Fibroblast of peridontal ligament (primary cell): ENCODE measurements at regions not wholly inside any gene's neighbourhood (a gene's known extent, or its start where the extent isn't known, plus 50 kb on each side); places are given as distances from the start of the nearest gene placed in this dataset.

Experiments
- DNase-seq: peaks from one replicate; pipeline ENCODE4 v3.0.0-alpha.2; 2010; ENCODE audit errors: extremely low read depth

GRCh38 chr14:76664790-76665189 is 96.5 kb upstream of the VASH1 start:
- DNase-seq = no peak

DNA sequence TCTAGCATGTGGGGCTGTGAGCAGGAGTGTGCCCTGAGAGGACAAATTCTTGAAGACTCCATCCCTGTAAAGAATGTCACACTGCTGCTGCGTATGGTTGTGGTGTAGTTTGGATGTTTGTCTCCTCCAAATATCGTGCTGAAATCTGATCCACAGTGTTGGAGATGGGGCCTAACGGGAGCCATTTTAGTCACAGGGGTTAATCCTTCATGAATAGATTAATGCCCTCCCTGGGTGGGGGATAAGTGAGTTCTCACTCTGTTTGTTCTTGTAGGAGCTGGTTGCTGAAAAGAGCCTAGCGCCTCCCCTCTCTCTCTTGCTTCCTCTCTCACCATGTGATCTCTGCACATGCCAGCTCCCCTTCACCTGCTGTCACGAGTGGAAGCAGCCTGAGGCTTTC is 94.5 kb upstream of the VASH1 start:
- DNase-seq = no peak

- DNase-seq = no peak
Measured at GRCh38 chr14:76669770-76670169, 91.5 kb upstream of the VASH1 start.

DNA sequence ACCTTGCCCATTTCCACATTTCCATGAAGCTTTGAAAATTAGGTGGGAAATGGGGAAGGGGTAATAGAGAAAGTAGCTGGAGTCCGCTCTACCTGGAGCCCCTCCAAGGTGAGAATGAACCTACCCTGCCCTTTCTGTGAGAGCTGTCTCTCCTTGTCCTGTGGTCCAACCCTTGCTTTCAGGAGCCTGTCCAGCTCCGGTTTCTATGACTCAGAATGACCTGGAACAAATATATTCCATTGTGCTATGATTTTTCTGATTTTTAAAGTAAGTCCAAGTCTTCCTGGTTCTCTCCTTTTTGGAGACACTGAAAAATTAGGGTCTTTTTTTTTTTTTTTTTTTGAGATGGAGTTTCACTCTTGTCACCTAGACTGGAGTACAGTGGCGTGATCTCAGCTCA is 89.1 kb upstream of the VASH1 start:
- no peak for DNase-seq

GRCh38 chr14:76673261-76673660 is 88.0 kb upstream of the VASH1 start:
- no peak for DNase-seq

DNA sequence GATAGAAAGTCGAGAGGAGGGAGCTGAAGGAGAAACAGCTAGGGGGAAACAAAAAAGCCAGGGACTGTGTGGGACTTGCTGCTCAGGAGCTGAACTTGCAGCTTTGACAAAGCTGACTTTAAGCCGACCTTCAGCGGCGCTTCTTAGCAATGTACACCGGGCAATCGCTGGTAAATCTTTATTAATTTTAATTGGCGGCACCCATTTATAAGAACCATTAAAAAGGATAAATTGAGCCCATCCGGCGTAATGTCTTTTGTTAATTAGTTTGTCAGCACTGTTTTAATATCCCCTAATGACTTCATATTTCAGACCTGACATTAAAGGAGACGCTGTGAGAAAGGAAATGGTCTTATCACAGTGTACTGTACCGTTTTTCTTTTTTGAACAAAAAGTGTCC is 86.2 kb upstream of the VASH1 start:
- DNase-seq = no peak

GRCh38 chr14:76676539-76676938 is 84.7 kb upstream of the VASH1 start:
- DNase-seq = no peak

DNA sequence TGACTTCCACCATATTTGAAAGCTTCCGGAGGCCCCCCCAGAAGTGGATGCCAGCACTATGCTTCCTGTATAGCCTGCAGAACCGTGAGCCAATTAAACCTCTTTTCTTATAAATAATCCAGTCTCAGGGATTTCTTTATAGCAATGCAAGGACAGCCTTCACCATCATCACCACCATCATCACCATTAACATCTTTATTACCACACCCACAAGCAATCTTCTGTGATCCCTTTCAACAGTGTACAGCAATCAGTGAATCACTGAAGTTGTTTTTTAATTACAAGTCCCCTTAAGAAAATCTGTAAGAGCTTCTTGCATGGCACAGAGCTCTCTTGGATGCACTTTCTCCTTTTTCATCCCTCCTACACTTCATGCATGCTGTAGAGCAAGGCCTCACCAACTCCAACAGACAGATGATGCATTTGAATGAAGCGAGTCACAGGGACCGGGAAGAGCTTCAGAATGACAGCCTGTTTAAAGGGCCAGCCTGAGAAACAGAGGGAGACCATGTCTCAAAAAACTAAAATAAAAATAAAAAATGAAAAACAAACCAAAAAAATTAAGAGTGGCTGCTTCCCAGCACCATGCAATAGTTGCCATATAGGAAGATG is 83.6 kb upstream of the VASH1 start:
- DNase-seq = no peak

DNA sequence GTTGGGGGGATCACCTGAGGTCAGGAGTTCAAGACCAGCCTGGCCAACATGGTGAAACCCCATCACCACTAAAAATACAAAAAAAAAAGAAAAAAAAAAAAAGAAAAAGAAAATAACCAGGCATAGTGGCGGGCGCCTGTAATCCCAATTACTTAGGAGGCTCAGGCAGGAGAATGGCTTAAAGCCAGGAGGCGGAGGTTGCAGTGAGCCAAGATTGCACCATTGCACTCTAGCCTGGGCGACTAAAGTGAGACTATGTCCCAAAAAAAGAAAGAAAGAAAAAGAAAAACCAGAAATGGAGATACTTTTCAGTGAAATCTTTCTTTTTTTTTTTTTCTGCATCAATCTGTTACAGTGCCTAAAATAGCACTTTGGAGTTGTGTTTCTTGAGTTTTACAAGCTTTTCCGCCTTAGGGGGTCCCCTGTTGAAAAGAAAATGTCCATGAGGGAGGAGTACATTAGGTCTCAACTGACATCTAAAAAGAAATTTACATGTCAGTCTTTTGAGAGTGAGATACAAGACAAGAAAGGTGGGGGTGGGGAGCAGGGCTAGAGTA is 82.9 kb upstream of the VASH1 start:
- no peak for DNase-seq

DNA sequence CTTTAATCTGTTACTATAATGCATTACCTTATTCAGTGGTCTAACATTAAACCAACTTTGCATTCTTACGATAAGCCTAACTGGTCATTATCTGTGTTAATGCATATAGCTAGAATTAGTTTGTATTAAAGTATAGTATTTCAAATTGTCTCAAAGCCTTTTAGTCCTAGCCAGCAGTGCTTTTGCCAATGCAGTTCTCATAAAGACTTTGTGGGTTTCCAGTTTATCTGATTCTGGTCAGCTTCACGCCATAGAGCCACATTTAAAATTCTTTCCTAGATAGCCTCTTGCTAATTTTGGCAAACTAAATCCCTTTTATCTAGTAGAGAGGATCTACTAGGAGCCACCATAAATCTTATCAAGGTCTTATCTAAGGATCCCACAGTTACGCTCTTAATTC is 78.9 kb upstream of the VASH1 start:
- DNase-seq = no peak

GRCh38 chr14:76686646-76687045 is 74.6 kb upstream of the VASH1 start:
- no peak for DNase-seq

DNA sequence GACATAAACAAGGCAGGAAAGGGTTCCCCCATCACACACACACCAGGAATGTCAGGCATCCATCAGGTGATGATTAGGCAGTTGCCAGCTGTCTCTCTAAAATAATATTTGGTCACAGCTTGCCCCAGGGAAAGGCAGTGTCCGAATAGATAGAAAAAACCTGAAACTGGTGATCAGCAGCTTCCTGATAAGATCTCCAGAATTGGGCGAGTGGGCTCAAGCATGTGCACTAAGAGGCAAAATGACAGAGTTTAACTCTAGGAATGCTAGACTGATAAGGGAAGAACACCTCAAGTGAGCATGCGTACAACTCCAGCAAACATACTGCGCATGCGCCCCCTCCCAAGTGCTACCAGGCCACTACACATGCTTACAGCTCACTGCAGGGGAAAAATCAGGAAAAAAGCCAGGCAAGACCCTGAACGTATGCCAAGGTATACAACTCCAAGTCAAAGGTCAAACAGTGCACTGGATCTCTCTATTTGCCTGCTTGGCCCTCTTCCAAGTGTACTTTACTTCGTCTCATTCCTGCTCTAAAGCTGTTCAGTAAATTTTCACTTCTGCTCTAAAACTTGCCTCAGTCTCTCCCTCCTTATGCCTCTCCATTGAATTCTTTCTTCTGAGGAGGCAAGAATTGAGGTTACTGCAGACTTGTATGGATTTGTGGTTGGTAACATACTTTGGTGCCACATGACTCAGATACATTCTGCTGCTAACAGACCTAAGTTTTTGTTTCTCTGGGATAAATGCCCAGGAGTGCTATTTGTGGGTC is 73.5 kb upstream of the VASH1 start:
- peak; percentile 8 for DNase-seq

DNA sequence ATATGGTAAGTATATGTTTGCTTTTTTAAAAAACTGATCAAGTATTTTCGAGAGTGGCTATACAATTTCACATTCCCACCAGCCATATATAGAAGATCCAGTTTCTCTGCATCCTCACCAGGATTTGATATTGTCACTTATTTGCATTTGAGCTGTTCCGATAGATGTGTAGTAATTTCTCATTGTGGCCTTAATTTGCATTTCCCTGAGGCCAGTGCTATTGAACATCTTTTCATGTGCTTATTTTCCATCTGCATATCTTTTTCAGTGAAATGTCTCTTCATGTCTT is 72.9 kb upstream of the VASH1 start:
- no peak for DNase-seq

GRCh38 chr14:76690502-76691105 is 70.7 kb upstream of the VASH1 start:
- DNase-seq = no peak

GRCh38 chr14:76694106-76694505 is 67.2 kb upstream of the VASH1 start:
- no peak for DNase-seq

DNA sequence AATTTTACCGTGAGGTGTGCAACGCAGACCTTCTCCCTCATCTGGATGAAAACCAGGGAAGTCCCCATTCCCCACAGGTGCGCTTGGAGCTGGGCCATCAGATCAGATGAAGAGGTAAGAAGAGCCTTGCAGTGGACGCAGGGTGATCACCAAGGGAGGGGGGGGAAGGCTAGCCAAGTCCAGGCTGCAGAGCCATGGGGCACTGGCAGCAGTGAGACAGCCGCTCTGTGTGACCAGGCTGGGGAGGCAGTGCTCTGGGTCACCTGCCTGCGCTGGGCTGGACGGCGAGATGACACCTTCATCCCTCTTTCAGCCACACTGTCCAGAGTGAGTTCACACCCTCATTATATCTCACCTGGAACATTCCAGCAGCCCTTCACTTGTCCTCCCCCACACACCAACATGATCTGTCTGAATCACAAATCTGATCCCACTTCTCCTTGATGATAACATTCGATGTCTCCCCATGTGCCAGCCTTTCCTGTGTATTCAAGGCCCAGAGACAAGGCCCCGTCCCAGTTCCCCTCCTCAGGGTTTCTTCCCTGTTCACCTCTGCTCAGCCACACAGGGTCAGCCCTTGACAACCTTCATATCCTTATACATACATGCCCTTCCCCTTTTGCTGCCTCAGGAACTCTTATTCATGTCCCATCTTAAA is 65.9 kb upstream of the VASH1 start:
- DNase-seq = no peak

DNA sequence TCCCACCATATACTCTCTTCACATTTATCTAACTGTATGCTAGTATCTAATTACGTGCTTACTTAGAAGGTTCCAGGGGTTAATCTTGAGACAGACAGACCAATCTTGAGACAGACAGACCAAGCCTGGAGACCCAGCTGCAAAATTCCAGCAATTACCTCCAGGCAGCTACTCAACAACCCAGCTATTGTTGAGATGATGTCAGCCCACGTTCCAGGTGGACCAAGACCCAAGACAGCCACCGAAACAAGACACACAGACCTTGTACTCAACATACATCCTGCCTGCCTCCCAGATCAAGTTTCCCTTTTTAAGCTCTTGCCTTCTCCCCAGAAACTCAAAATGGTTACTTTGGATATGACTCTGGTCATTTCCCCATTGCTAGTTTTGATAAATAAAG is 64.9 kb upstream of the VASH1 start:
- DNase-seq = no peak

- no peak for DNase-seq
Measured at GRCh38 chr14:76696791-76697190, 64.5 kb upstream of the VASH1 start.

DNA sequence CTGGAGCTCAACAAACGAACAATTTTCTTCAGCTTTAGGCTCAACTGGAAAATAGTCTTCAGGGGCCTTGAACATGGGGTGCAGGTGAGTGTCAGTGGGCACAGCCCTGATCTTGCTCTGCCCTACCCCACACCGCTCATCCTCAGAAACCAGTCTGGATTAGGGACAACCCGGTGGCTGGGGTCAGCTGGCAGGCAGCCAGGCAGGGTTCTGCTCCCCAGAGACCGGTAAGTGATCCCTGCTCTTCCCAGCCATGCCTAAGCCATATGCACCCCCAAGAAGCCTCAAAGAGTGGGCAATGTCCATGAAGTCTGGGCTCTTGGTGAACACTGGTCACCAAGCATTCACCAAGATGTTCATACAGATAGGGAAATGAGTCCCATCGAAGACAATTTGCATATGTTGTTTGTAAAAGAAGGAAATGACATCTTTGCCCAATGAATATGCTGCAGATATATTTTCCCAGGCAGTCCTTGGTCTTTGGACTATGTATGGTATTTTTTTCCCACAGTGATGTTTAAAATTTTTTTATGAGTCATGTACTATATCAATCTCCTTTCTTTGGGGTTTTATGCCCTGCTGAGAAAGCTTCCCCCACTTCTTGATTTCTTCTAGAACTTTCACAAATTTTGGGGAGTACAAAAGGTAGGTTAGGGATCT is 63.9 kb upstream of the VASH1 start:
- DNase-seq = no peak

DNA sequence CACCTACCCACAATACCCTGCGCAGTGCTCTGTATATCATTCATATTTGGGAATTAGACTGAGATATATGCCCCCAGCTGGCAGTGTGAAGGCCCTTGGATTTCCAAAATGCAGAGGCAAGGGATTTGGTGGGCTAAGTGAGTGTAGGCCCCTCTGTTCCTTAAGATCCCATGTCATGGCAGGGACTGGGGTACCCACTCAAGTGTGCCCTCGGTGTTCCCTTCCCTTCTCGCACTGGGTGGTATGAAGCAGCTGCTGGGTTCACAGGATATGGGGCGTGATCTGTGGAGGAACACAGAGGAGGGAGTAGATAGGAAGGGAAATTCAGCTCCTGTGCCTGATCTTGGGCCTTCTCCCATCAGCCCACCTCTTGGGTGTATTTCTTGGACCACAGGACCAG is 63.1 kb upstream of the VASH1 start:
- DNase-seq = no peak

DNA sequence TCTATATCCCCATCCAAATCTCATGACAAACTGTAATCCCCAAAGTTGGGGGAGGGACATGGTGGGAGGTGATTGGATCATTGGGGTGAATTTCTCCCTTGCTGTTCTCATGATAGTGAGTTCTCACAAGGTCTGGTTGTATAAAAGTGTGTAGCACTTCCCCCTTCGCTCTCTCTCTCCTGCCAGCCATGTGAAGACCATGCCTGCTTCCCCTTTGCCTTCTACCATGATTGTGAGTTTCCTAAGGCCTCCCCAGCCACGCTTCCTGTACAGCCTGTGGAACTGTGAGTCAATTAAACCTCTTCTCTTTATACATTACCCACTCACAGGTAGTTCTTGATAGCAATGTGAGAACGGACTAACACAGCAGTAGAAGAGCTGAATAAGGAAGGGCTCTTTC is 62.6 kb upstream of the VASH1 start:
- no peak for DNase-seq

GRCh38 chr14:76699209-76699938 is 61.9 kb upstream of the VASH1 start:
- no peak for DNase-seq
